DND-41 (cell line): ENCODE measurements at regions not wholly inside any gene's neighbourhood (a gene's known extent, or its start where the extent isn't known, plus 50 kb on each side); places are given as distances from the start of the nearest gene placed in this dataset.
A peak's percentile ranks its signal among the peaks of the same experiment; 100 is the strongest.
"Not testable (repeated sequence)": the region's sequence is repeated elsewhere in the genome, so short reads cannot be mapped to it uniquely, and the experiment has no call there.

Experiments used
- ATAC-seq: fragments of 200-7000 bp; cut with Tn5 transposase; 3 replicates; pipeline ENCODE4 v1.9.1; 2021; ENCODE audit warnings: low read depth; ENCODE audit not compliant: insufficient read depth
- DNase-seq: peaks from one replicate; pipeline ENCODE4 v3.0.0-alpha.2; 2020
- H2AFZ ChIP-seq: 2 replicates; pipeline ENCODE4 v1.6.0; 2012; ENCODE audit warnings: low read depth, low read length
- H3K27ac ChIP-seq: 2 replicates; pipeline ENCODE4 v1.5.1; 2012; ENCODE audit warnings: low read length, inconsistent platforms
- H3K27me3 ChIP-seq: fragments of 200-600 bp; sonication (generic); 2 replicates; pipeline ENCODE4 v1.6.0; 2012; ENCODE audit warnings: low read length, mild to moderate bottlenecking, inconsistent platforms; ENCODE audit not compliant: insufficient read depth, poor library complexity
- H3K36me3 ChIP-seq: 2 replicates; pipeline ENCODE4 v1.5.1; 2012; ENCODE audit warnings: low read length, inconsistent platforms; ENCODE audit not compliant: insufficient read depth
- H3K4me1 ChIP-seq: 2 replicates; pipeline ENCODE4 v1.5.1; 2012; ENCODE audit warnings: mild to moderate bottlenecking, low read length; ENCODE audit not compliant: insufficient read depth
- H3K4me2 ChIP-seq: 2 replicates; pipeline ENCODE4 v1.6.0; 2012; ENCODE audit warnings: mild to moderate bottlenecking, moderate library complexity, low read length, inconsistent platforms; ENCODE audit not compliant: insufficient read depth
- H3K4me3 ChIP-seq, 2 experiments: fragments of 200-600 bp in 1 of 2; shearing (Covaris generic) in 1 of 2; 2 replicates each; pipeline ENCODE4 v1.5.1; 2012 to 2016; ENCODE audit warnings: inconsistent platforms in 2 of 2, low read length in 2 of 2, mild to moderate bottlenecking in 2 of 2, low read depth in 1 of 2, moderate library complexity in 1 of 2
- H3K79me2 ChIP-seq: 2 replicates; pipeline ENCODE4 v1.6.0; 2012; ENCODE audit warnings: low read length, inconsistent platforms; ENCODE audit not compliant: insufficient read depth
- H3K9ac ChIP-seq: 2 replicates; pipeline ENCODE4 v1.6.0; 2012; ENCODE audit warnings: low read depth, mild to moderate bottlenecking, inconsistent platforms, low read length, moderate library complexity
- H3K9me3 ChIP-seq: 2 replicates; pipeline ENCODE4 v1.5.1; 2012; ENCODE audit warnings: low read length, moderate library complexity, mild to moderate bottlenecking, inconsistent platforms; ENCODE audit not compliant: insufficient read depth, severe bottlenecking
- H4K20me1 ChIP-seq: 2 replicates; pipeline ENCODE4 v1.6.0; 2012; ENCODE audit warnings: low read length; ENCODE audit not compliant: insufficient read depth
- CTCF ChIP-seq: IDR thresholded peaks from 2 replicates; pipeline ENCODE4 v1.5.1; 2012; ENCODE audit warnings: borderline replicate concordance, low read length, moderate library complexity, mild to moderate bottlenecking; ENCODE audit not compliant: poor library complexity, severe bottlenecking; ENCODE audit errors: extremely low read depth
- EZH2 ChIP-seq: IDR thresholded peaks from 3 replicates; pipeline ENCODE4 v1.6.1; 2012; ENCODE audit warnings: borderline replicate concordance, low read depth, mild to moderate bottlenecking, moderate library complexity, low read length, inconsistent platforms; ENCODE audit not compliant: severe bottlenecking

- DNase-seq (no peak), ATAC-seq (peak; percentile 47)
- Histone ChIP-seq H3K36me3 (peaks cover 7% of the 10 kb centered on the region; the same call in 1 of the 2 replicates), H3K9ac (no peak overlapping the region), H3K27me3 (no peaks in the 10 kb centered on the region), H3K27ac (no peak overlapping the region), H4K20me1 (peaks cover 20% of the 10 kb centered on the region; the same call in 1 of the 2 replicates), H3K4me3 (no peak overlapping the region), H3K79me2 (no peaks in the 10 kb centered on the region), H3K4me2 (no peak overlapping the region), H2AFZ (no peak overlapping the region), H3K9me3 (no peaks in the 10 kb centered on the region), H3K4me1 (no peaks in the 10 kb centered on the region)
- TF ChIP-seq CTCF, result no peak
Measured at GRCh38 chr7:29647020-29647654, 83.5 kb downstream of the PRR15 start.

GRCh38 chr7:29647691-29648210, 84.1 kb downstream of the PRR15 start:
- 0 out of 3 replicates have a peak, but pooled peaks have one; percentile 29 for ATAC-seq
- DNase-seq, H3K4me2 ChIP-seq, H3K9me3 ChIP-seq, H3K4me1 ChIP-seq, H2AFZ ChIP-seq, H3K27me3 ChIP-seq, H3K36me3 ChIP-seq, H3K27ac ChIP-seq, H3K4me3 ChIP-seq, H3K79me2 ChIP-seq, H3K9ac ChIP-seq: not testable (repeated sequence)
- H4K20me1 ChIP-seq, result peaks cover 25% of the 10 kb centered on the region; the same call in 1 of the 2 replicates

- H3K79me2 ChIP-seq, result peaks cover 4% of the 10 kb centered on the region; the same call in 1 of the 2 replicates
- DNase-seq (no peak), ATAC-seq (no peak)
- no peaks in the 10 kb centered on the region for H3K4me1 ChIP-seq
- H3K27ac ChIP-seq, result no peak overlapping the region
- TF ChIP-seq EZH2 (no peak), CTCF (no peak)
- peaks cover 7% of the 10 kb centered on the region; the same call in 1 of the 2 replicates for H3K36me3 ChIP-seq
- H3K4me3 ChIP-seq, result no peak overlapping the region
- no peak overlapping the region for H3K9ac ChIP-seq
- no peak overlapping the region for H2AFZ ChIP-seq
- H4K20me1 ChIP-seq, result peaks cover 21% of the 10 kb centered on the region; the same call in 1 of the 2 replicates
- no peaks in the 10 kb centered on the region for H3K9me3 ChIP-seq
- no peaks in the 10 kb centered on the region for H3K27me3 ChIP-seq
- H3K4me2 ChIP-seq, result no peak overlapping the region
Measured at GRCh38 chr7:29649028-29649716, 85.5 kb downstream of the PRR15 start.

- peaks cover 4% of the 10 kb centered on the region; the same call in 1 of the 2 replicates for H3K79me2 ChIP-seq
Measured at GRCh38 chr7:29649876-29650275, 86.2 kb downstream of the PRR15 start.

More at GRCh38 chr7:29649876-29650275, 86.2 kb downstream of the PRR15 start:
- Histone ChIP-seq H3K4me2 (no peak overlapping the region), H3K9ac (no peak overlapping the region), H3K4me3 (no peak overlapping the region), H3K9me3 (no peaks in the 10 kb centered on the region), H3K27me3 (no peaks in the 10 kb centered on the region), H4K20me1 (peaks cover 21% of the 10 kb centered on the region; the same call in 1 of the 2 replicates), H2AFZ (no peak overlapping the region), H3K36me3 (peaks cover 7% of the 10 kb centered on the region; the same call in 1 of the 2 replicates), H3K4me1 (no peaks in the 10 kb centered on the region), H3K27ac (no peak overlapping the region)
- DNase-seq, result no peak
- ATAC-seq, result no peak
- TF ChIP-seq CTCF, result no peak
- TF ChIP-seq EZH2, result no peak
